Keratinocyte (primary cell): ENCODE measurements at regions not wholly inside any gene's neighbourhood (a gene's known extent, or its start where the extent isn't known, plus 50 kb on each side); places are given as distances from the start of the nearest gene placed in this dataset.

Experiments
- CTCF ChIP-seq, 3 experiments: IDR thresholded peaks in 1 of 3; conservative IDR thresholded peaks in 1 of 3; optimal IDR thresholded peaks in 1 of 3; 2 replicates in 2 of 3; 3 replicates in 1 of 3; pipeline versions ENCODE3 to v1.5.1; 2011; ENCODE audit warnings: low read length in 3 of 3, mild to moderate bottlenecking in 3 of 3, moderate library complexity in 2 of 3, control low read depth in 1 of 3, inconsistent platforms in 1 of 3; ENCODE audit not compliant: insufficient read depth in 2 of 3; ENCODE audit errors: extremely low read depth in 1 of 3
- EZH2 ChIP-seq: IDR thresholded peaks from one replicate; pipeline ENCODE4 v1.6.1; 2012; ENCODE audit warnings: inconsistent platforms, mild to moderate bottlenecking, low read length, moderate library complexity

- TF ChIP-seq CTCF (optimal IDR thresholded peaks at IDR 0.05 in 1 of 3, IDR thresholded peaks at IDR 0.05 in 1 of 3, conservative IDR thresholded peaks at IDR 0.05 in 1 of 3; ENCODE audit: extremely low read depth in 1 of 3, insufficient read depth in 2 of 3, low read length in 3 of 3) (no peak), EZH2 (no peak)
These were observed 114.6 kb downstream of the NFKBIZ start for GRCh38 chr3:101963902-101964362.
